ENCODE measurements at regions not wholly inside any gene's neighbourhood (a gene's known extent, or its start where the extent isn't known, plus 50 kb on each side); places are given as distances from the start of the nearest gene placed in this dataset.

GRCh38 chr1:13908128-13908527, 208.1 kb downstream of the PRDM2 start:
- TF ChIP-seq CTCF (IDR thresholded peaks at IDR 0.05) (no peak), EZH2 (IDR thresholded peaks at IDR 0.05; ENCODE audit: borderline replicate concordance, insufficient read depth, low read depth, low read length, poor library complexity, severe bottlenecking) (no peak)

Measured in B cell (primary cell).